ENCODE measurements at regions not wholly inside any gene's neighbourhood (a gene's known extent, or its start where the extent isn't known, plus 50 kb on each side); places are given as distances from the start of the nearest gene placed in this dataset.

DNA sequence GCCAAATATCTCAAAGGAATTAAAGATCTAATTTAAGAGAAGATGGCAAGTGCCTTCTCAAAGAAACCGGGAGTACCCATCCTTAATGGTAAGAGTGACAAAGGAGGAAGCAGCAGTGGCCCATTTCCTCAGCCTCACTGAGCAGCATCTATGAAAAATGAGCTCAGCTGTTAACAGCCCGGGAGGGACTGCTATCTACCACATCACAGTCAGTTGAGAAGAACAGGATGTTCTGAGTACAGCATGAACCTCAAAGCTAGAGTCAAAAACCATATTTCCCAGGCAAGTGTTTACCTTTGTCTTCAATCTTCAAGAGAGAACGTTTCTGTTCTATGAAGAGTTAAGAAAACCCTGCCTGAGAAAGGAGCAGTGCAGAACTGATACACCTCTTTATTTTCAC, 115.0 kb downstream of the BTG1 start:
- H3K9me3 ChIP-seq (ENCODE audit: low read length) = no peaks in the 10 kb centered on the region
- no peak overlapping the region for H3K9ac ChIP-seq (ENCODE audit: low read length)
- H2AFZ ChIP-seq (ENCODE audit: low read length) = no peak overlapping the region
- peak overlapping the region; percentile 51 for H3K27ac ChIP-seq (ENCODE audit: low read depth, low read length, poor library complexity, severe bottlenecking)
- no peaks in the 10 kb centered on the region for H3F3A ChIP-seq (ENCODE audit: insufficient read depth, low read length)
- H3K27me3 ChIP-seq (ENCODE audit: insufficient read depth, low read length) = no peaks in the 10 kb centered on the region
- no peaks in the 10 kb centered on the region for H3K36me3 ChIP-seq (ENCODE audit: insufficient read depth, low read length)
- H4K20me1 ChIP-seq (ENCODE audit: insufficient read depth, low read length) = no peaks in the 10 kb centered on the region
- peaks cover 23% of the 10 kb centered on the region for H3K4me1 ChIP-seq (ENCODE audit: insufficient read depth, low read length, severe bottlenecking)
- H3K4me3 ChIP-seq (ENCODE audit: low read depth, low read length, poor library complexity, severe bottlenecking) = no peak overlapping the region
- TF ChIP-seq CTCF (IDR thresholded peaks at IDR 0.05; ENCODE audit: low read length) (no peak), EZH2 (IDR thresholded peaks at IDR 0.05; ENCODE audit: borderline replicate concordance, low read length) (no peak)
- H3K4me2 ChIP-seq (ENCODE audit: low read length) = peak overlapping the region; percentile 6; the same call in 1 of the 2 replicates
- no peaks in the 10 kb centered on the region for H3K79me2 ChIP-seq (ENCODE audit: insufficient read depth, low read length)
- H3K9me2 ChIP-seq (ENCODE audit: low read depth, low read length) = no peaks in the 10 kb centered on the region

GRCh38 chr12:92029902-92030586, 115.6 kb downstream of the BTG1 start:
- peaks cover 18% of the 10 kb centered on the region for H3K4me1 ChIP-seq (ENCODE audit: insufficient read depth, low read length, severe bottlenecking)
- peak overlapping the region; percentile 6; the same call in 1 of the 2 replicates for H3K4me2 ChIP-seq (ENCODE audit: low read length)

GRCh38 chr12:92029136-92029535, 116.5 kb downstream of the BTG1 start:
- Histone ChIP-seq H3K27me3 (ENCODE audit: insufficient read depth, low read length) (no peaks in the 10 kb centered on the region), H3K9ac (ENCODE audit: low read length) (no peak overlapping the region), H3K79me2 (ENCODE audit: insufficient read depth, low read length) (no peaks in the 10 kb centered on the region), H3K27ac (ENCODE audit: low read depth, low read length, poor library complexity, severe bottlenecking) (no peak overlapping the region), H3K4me3 (ENCODE audit: low read depth, low read length, poor library complexity, severe bottlenecking) (no peak overlapping the region), H3K9me2 (ENCODE audit: low read depth, low read length) (no peaks in the 10 kb centered on the region), H4K20me1 (ENCODE audit: insufficient read depth, low read length) (no peaks in the 10 kb centered on the region), H3F3A (ENCODE audit: insufficient read depth, low read length) (no peaks in the 10 kb centered on the region), H3K4me1 (ENCODE audit: insufficient read depth, low read length, severe bottlenecking) (peaks cover 10% of the 10 kb centered on the region), H3K9me3 (ENCODE audit: low read length) (no peaks in the 10 kb centered on the region), H3K4me2 (ENCODE audit: low read length) (no peak overlapping the region), H3K36me3 (ENCODE audit: insufficient read depth, low read length) (no peaks in the 10 kb centered on the region), H2AFZ (ENCODE audit: low read length) (no peak overlapping the region)
- TF ChIP-seq EZH2 (IDR thresholded peaks at IDR 0.05; ENCODE audit: borderline replicate concordance, low read length) (no peak), CTCF (IDR thresholded peaks at IDR 0.05; ENCODE audit: low read length) (no peak)

More at GRCh38 chr12:92029902-92030586, 115.6 kb downstream of the BTG1 start:
- Histone ChIP-seq H3K27me3 (ENCODE audit: insufficient read depth, low read length) (no peaks in the 10 kb centered on the region), H3K9me3 (ENCODE audit: low read length) (no peaks in the 10 kb centered on the region), H3K27ac (ENCODE audit: low read depth, low read length, poor library complexity, severe bottlenecking) (peak overlapping the region; percentile 51), H3F3A (ENCODE audit: insufficient read depth, low read length) (no peaks in the 10 kb centered on the region), H3K36me3 (ENCODE audit: insufficient read depth, low read length) (no peaks in the 10 kb centered on the region), H3K9ac (ENCODE audit: low read length) (no peak overlapping the region), H3K79me2 (ENCODE audit: insufficient read depth, low read length) (no peaks in the 10 kb centered on the region), H3K4me3 (ENCODE audit: low read depth, low read length, poor library complexity, severe bottlenecking) (no peak overlapping the region), H4K20me1 (ENCODE audit: insufficient read depth, low read length) (no peaks in the 10 kb centered on the region), H3K9me2 (ENCODE audit: low read depth, low read length) (no peaks in the 10 kb centered on the region), H2AFZ (ENCODE audit: low read length) (no peak overlapping the region)
- TF ChIP-seq EZH2 (IDR thresholded peaks at IDR 0.05; ENCODE audit: borderline replicate concordance, low read length) (no peak), CTCF (IDR thresholded peaks at IDR 0.05; ENCODE audit: low read length) (no peak)
